PFSK-1 (cell line): ENCODE measurements at regions not wholly inside any gene's neighbourhood (a gene's known extent, or its start where the extent isn't known, plus 50 kb on each side); places are given as distances from the start of the nearest gene placed in this dataset.

Experiments
- POLR2AphosphoS5 ChIP-seq: IDR thresholded peaks from 2 replicates; pipeline ENCODE4 v1.6.1; 2012; ENCODE audit warnings: low read depth, mild to moderate bottlenecking, control low read depth, low read length, moderate library complexity
- SIN3A ChIP-seq: IDR thresholded peaks from 2 replicates; pipeline ENCODE4 v1.6.1; 2012; ENCODE audit warnings: mild to moderate bottlenecking, low read length, moderate library complexity, borderline replicate concordance; ENCODE audit not compliant: insufficient read depth
- TF ChIP-seq, protein P1 (sequence below), 2 experiments: IDR thresholded peaks; 2 replicates each; pipeline versions ENCODE4 v1.6.1 to v1.8.0; 2011 to 2012; ENCODE audit warnings: low read depth in 2 of 2, low read length in 2 of 2, control low read depth in 1 of 2, inconsistent platforms in 1 of 2, mild to moderate bottlenecking in 1 of 2, moderate library complexity in 1 of 2; ENCODE audit not compliant: insufficient read depth in 1 of 2

DNA sequence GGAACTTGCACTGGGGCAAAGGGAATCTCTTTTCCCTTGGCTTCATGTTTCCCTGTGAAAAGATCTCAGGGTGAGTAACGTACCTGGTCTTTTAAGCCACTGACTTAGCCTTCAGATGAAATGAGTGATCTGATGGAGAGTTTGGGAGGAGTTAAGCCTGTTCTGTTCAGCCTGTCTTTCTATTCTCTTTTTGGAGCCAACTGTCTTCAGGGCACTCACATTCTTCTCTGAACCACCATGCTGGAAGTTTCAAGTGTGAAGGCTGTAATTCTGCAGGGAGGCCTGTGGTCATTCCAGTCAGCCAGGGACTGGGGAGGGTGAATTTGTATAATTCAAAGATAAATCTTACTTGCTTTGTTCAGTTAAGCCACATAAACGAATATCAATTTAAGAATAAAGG lies 722.2 kb upstream of the SEMA6A start:
- TF ChIP-seq SIN3A: no peak
- TF ChIP-seq, protein P1, sequence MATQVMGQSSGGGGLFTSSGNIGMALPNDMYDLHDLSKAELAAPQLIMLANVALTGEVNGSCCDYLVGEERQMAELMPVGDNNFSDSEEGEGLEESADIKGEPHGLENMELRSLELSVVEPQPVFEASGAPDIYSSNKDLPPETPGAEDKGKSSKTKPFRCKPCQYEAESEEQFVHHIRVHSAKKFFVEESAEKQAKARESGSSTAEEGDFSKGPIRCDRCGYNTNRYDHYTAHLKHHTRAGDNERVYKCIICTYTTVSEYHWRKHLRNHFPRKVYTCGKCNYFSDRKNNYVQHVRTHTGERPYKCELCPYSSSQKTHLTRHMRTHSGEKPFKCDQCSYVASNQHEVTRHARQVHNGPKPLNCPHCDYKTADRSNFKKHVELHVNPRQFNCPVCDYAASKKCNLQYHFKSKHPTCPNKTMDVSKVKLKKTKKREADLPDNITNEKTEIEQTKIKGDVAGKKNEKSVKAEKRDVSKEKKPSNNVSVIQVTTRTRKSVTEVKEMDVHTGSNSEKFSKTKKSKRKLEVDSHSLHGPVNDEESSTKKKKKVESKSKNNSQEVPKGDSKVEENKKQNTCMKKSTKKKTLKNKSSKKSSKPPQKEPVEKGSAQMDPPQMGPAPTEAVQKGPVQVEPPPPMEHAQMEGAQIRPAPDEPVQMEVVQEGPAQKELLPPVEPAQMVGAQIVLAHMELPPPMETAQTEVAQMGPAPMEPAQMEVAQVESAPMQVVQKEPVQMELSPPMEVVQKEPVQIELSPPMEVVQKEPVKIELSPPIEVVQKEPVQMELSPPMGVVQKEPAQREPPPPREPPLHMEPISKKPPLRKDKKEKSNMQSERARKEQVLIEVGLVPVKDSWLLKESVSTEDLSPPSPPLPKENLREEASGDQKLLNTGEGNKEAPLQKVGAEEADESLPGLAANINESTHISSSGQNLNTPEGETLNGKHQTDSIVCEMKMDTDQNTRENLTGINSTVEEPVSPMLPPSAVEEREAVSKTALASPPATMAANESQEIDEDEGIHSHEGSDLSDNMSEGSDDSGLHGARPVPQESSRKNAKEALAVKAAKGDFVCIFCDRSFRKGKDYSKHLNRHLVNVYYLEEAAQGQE (IDR thresholded peaks at IDR 0.05; ENCODE audit: insufficient read depth in 1 of 2, low read depth in 2 of 2, low read length in 2 of 2): no peak
- TF ChIP-seq POLR2AphosphoS5: no peak
